NCI-H524 (cell line): ENCODE measurements at regions not wholly inside any gene's neighbourhood (a gene's known extent, or its start where the extent isn't known, plus 50 kb on each side); places are given as distances from the start of the nearest gene placed in this dataset.
A peak's percentile ranks its signal among the peaks of the same experiment; 100 is the strongest.

Source experiments
- DNase-seq, 2 experiments: peaks; one replicate each; lab custom pipeline; 2025; lab: John Stamatoyannopoulos, UW

GRCh38 chr7:25750744-25751508, 401.1 kb upstream of the NFE2L3 start:
- no peak for DNase-seq

GRCh38 chr7:25752154-25752553, 399.8 kb upstream of the NFE2L3 start:
- no peak for DNase-seq

- DNase-seq, result no peak
Observed at GRCh38 chr7:25752967-25753791, 398.8 kb upstream of the NFE2L3 start.

GRCh38 chr7:25753837-25754236, 398.2 kb upstream of the NFE2L3 start:
- no peak for DNase-seq

GRCh38 chr7:25754333-25754732, 397.7 kb upstream of the NFE2L3 start:
- DNase-seq, result no peak

- DNase-seq, result no peak
Observed at GRCh38 chr7:25754751-25755150, 397.2 kb upstream of the NFE2L3 start.

GRCh38 chr7:25756601-25757000, 395.4 kb upstream of the NFE2L3 start:
- DNase-seq, result peak in 1 of 2 experiments; percentile 56

- peak; percentile 26 to 82 for DNase-seq
Observed at GRCh38 chr7:25758559-25758958, 393.4 kb upstream of the NFE2L3 start.

GRCh38 chr7:25759286-25759685, 392.7 kb upstream of the NFE2L3 start:
- no peak for DNase-seq

- peak; percentile 60 to 70 for DNase-seq
Observed at GRCh38 chr7:25759748-25760147, 392.2 kb upstream of the NFE2L3 start.

- no peak for DNase-seq
Observed at GRCh38 chr7:25762511-25763462, 389.2 kb upstream of the NFE2L3 start.

- no peak for DNase-seq
Observed at GRCh38 chr7:25763463-25763860, 388.5 kb upstream of the NFE2L3 start.

GRCh38 chr7:25765110-25765655, 386.8 kb upstream of the NFE2L3 start:
- no peak for DNase-seq

- no peak for DNase-seq
Observed at GRCh38 chr7:25770235-25770634, 381.8 kb upstream of the NFE2L3 start.

- DNase-seq, result no peak
Observed at GRCh38 chr7:25770670-25771069, 381.3 kb upstream of the NFE2L3 start.

GRCh38 chr7:25771491-25771890, 380.5 kb upstream of the NFE2L3 start:
- peak in 1 of 2 experiments; percentile 67 for DNase-seq

- DNase-seq, result no peak
Observed at GRCh38 chr7:25772802-25773201, 379.2 kb upstream of the NFE2L3 start.

GRCh38 chr7:25774675-25775074, 377.3 kb upstream of the NFE2L3 start:
- no peak for DNase-seq

- no peak for DNase-seq
Observed at GRCh38 chr7:25775570-25775969, 376.4 kb upstream of the NFE2L3 start.

GRCh38 chr7:25775999-25776743, 375.8 kb upstream of the NFE2L3 start:
- DNase-seq, result no peak

GRCh38 chr7:25776744-25777123, 375.3 kb upstream of the NFE2L3 start:
- no peak for DNase-seq
